HCT116 (cell line): ENCODE measurements at regions not wholly inside any gene's neighbourhood (a gene's known extent, or its start where the extent isn't known, plus 50 kb on each side); places are given as distances from the start of the nearest gene placed in this dataset.

ENCODE experiments used
- ATAC-seq: fragments of 200-7000 bp; cut with Tn5 transposase; 2 replicates; pipeline ENCODE4 v1.9.1; 2020; ENCODE audit warnings: mild to moderate bottlenecking, moderate library complexity
- BruUV-seq: library from RNA; stranded (reverse); fragments of 400-500 nt; replicated peaks from 2 replicates; lab custom pipeline; 2021; lab: Mats Ljungman, UMichigan
- CTCF ChIA-PET: fragments of 300-600 bp; sonication (Branson Sonifier 250); formaldehyde crosslinking; loops from one replicate; lab custom pipeline; 2021; ENCODE audit warnings: antibody characterized with exemption; lab: Charles Lee
- POLR2A ChIA-PET: fragments of 300-600, 350-600 bp; sonication (Branson Sonifier 250); formaldehyde crosslinking; loops from one replicate; lab custom pipeline; 2021; ENCODE audit warnings: antibody characterized with exemption; lab: Charles Lee
- RAD21 ChIA-PET, 2 experiments: fragments of 300-600 bp; sonication (Branson Sonifier 250); formaldehyde crosslinking; loops; one replicate each; lab custom pipeline; 2023; ENCODE audit warnings: low total read pairs in 2 of 2; ENCODE audit not compliant: uncharacterized antibody in 2 of 2, unreplicated experiment in 2 of 2, low non-redundant PET in 1 of 2; lab: Charles Lee
- DNase-seq: peaks from one replicate; pipeline ENCODE4 v3.0.0-alpha.2; 2010; ENCODE audit warnings: low read depth, low spot score
- H2AFZ ChIP-seq: fragments of 200-600 bp; shearing (Covaris generic), sonication (generic); 2 replicates; pipeline ENCODE4 v1.6.1; 2017; ENCODE audit warnings: low read depth, mixed run types, mixed read lengths, antibody characterized with exemption, low read length; ENCODE audit not compliant: poor library complexity, severe bottlenecking
- H3K27ac ChIP-seq: 2 replicates; pipeline ENCODE4 v1.5.1; 2012; ENCODE audit warnings: low read depth, low read length
- H3K27me3 ChIP-seq: fragments of 200-600 bp; sonication (generic); 2 replicates; pipeline ENCODE4 v1.6.1; 2016; ENCODE audit warnings: mixed run types, low read length, mixed read lengths; ENCODE audit not compliant: insufficient read depth
- H3K36me3 ChIP-seq, 2 experiments: fragments of 200-500 bp in 1 of 2; fragments of 200-600 bp in 1 of 2; sonication (Bioruptor generic) in 1 of 2; sonication (generic) in 1 of 2; 2 replicates each; pipeline versions ENCODE4 v1.5.1 to v1.6.1; 2014 to 2016; ENCODE audit warnings: low read length in 2 of 2, inconsistent platforms in 1 of 2, mixed read lengths in 1 of 2, mixed run types in 1 of 2; ENCODE audit not compliant: insufficient read depth in 2 of 2, control insufficient read depth in 1 of 2
- H3K4me1 ChIP-seq, 2 experiments: fragments of 200-600 bp in 1 of 2; sonication (generic) in 1 of 2; 2 replicates each; pipeline versions ENCODE4 v1.5.1 to v1.6.1; 2012 to 2017; ENCODE audit warnings: low read length in 2 of 2, inconsistent platforms in 1 of 2, mild to moderate bottlenecking in 1 of 2, mixed read lengths in 1 of 2, mixed run types in 1 of 2, moderate library complexity in 1 of 2; ENCODE audit not compliant: insufficient read depth in 2 of 2, control insufficient read depth in 1 of 2
- H3K4me2 ChIP-seq: fragments of 200-600 bp; sonication (generic); 2 replicates; pipeline ENCODE4 v1.6.1; 2017; ENCODE audit warnings: mixed run types, low read length, mixed read lengths
- H3K4me3 ChIP-seq, 2 experiments: fragments of 200-600 bp in 1 of 2; sonication (generic) in 1 of 2; replicated peaks in 1 of 2; 2 replicates each; pipeline ENCODE4 v1.5.1; 2011 to 2016; ENCODE audit warnings: low read length in 2 of 2, control low read depth in 1 of 2, low read depth in 1 of 2, mild to moderate bottlenecking in 1 of 2, mixed read lengths in 1 of 2, mixed run types in 1 of 2
- H3K79me2 ChIP-seq: fragments of 200-600 bp; sonication (generic); 2 replicates; pipeline ENCODE4 v1.6.1; 2017; ENCODE audit warnings: mild to moderate bottlenecking, mixed run types, low read length, moderate library complexity, mixed read lengths; ENCODE audit not compliant: insufficient read depth
- H3K9ac ChIP-seq: fragments of 200-600 bp; sonication (generic); 2 replicates; pipeline ENCODE4 v1.6.1; 2016; ENCODE audit warnings: low read length, mixed read lengths
- H3K9me2 ChIP-seq: fragments of 200-600 bp; sonication (generic), shearing (Covaris generic); 2 replicates; pipeline ENCODE4 v1.6.1; 2017; ENCODE audit warnings: mixed run types, mild to moderate bottlenecking, moderate library complexity; ENCODE audit not compliant: insufficient read depth
- H3K9me3 ChIP-seq, 2 experiments: fragments of 200-500 bp in 1 of 2; fragments of 200-600 bp in 1 of 2; sonication (Bioruptor generic) in 1 of 2; sonication (generic) in 1 of 2; 2 replicates each; pipeline ENCODE4 v1.6.1; 2014 to 2017; ENCODE audit warnings: low read length in 2 of 2, mixed read lengths in 2 of 2, inconsistent platforms in 1 of 2, low read depth in 1 of 2, mild to moderate bottlenecking in 1 of 2, mixed run types in 1 of 2, moderate library complexity in 1 of 2; ENCODE audit not compliant: control insufficient read depth in 1 of 2, insufficient read depth in 1 of 2
- H4K20me1 ChIP-seq: fragments of 200-600 bp; sonication (generic), shearing (Covaris generic); 2 replicates; pipeline ENCODE4 v1.6.1; 2017; ENCODE audit warnings: mixed run types, mild to moderate bottlenecking, moderate library complexity; ENCODE audit not compliant: insufficient read depth
- ATF3 ChIP-seq: IDR thresholded peaks from 2 replicates; pipeline ENCODE4 v1.6.1; 2012
- CEBPB ChIP-seq: IDR thresholded peaks from 2 replicates; pipeline ENCODE4 v1.6.1; 2012; ENCODE audit warnings: low read depth
- EGR1 ChIP-seq: IDR thresholded peaks from 2 replicates; pipeline ENCODE4 v1.6.1; 2012; ENCODE audit warnings: low read depth
- EZH2 ChIP-seq: fragments of 200-600 bp; sonication (generic); IDR thresholded peaks from 2 replicates; pipeline ENCODE4 v1.6.1; 2017; ENCODE audit warnings: antibody characterized with exemption, mixed run types
- EZH2phosphoT487 ChIP-seq: fragments of 200-600 bp; IDR thresholded peaks from 2 replicates; pipeline ENCODE4 v1.6.1; 2018; ENCODE audit warnings: antibody characterized with exemption, borderline replicate concordance
- JUND ChIP-seq: IDR thresholded peaks from 2 replicates; pipeline ENCODE4 v1.6.1; 2012
- MAX ChIP-seq: IDR thresholded peaks from 2 replicates; pipeline ENCODE4 v1.6.1; 2012
- POLR2A ChIP-seq: IDR thresholded peaks from 2 replicates; pipeline ENCODE4 v1.7.0; 2011; ENCODE audit warnings: borderline replicate concordance; ENCODE audit not compliant: insufficient read depth, insufficient read length; ENCODE audit errors: extremely low read depth
- POLR2AphosphoS5 ChIP-seq: IDR thresholded peaks from 2 replicates; pipeline ENCODE4 v1.6.1; 2011; ENCODE audit warnings: mild to moderate bottlenecking, low read depth, low read length, moderate library complexity
- RAD21 ChIP-seq: IDR thresholded peaks from 2 replicates; pipeline ENCODE4 v1.6.1; 2012; ENCODE audit warnings: low read depth, mild to moderate bottlenecking
- REST ChIP-seq: IDR thresholded peaks from 2 replicates; pipeline ENCODE4 v1.6.1; 2012; ENCODE audit warnings: low read depth
- SIN3A ChIP-seq: IDR thresholded peaks from 2 replicates; pipeline ENCODE4 v1.6.1; 2012; ENCODE audit warnings: low read depth
- SRF ChIP-seq: IDR thresholded peaks from 2 replicates; pipeline ENCODE4 v1.6.1; 2012; ENCODE audit warnings: low read depth
- TCF7L2 ChIP-seq: IDR thresholded peaks from 2 replicates; pipeline ENCODE4 v1.7.0; 2011; ENCODE audit warnings: borderline replicate concordance, inconsistent platforms; ENCODE audit not compliant: insufficient read depth, insufficient read length; ENCODE audit errors: extremely low read depth
- ZBTB33 ChIP-seq: IDR thresholded peaks from 2 replicates; pipeline ENCODE4 v1.6.1; 2011; ENCODE audit warnings: mild to moderate bottlenecking, low read length, moderate library complexity; ENCODE audit not compliant: insufficient replicate concordance; ENCODE audit errors: extremely low read depth
- ZFX ChIP-seq: fragments of 450-650 bp; IDR thresholded peaks from 2 replicates; pipeline ENCODE4 v1.6.1; 2017
- intact Hi-C: fragments of 100-400 bp; cut with micrococcal nuclease; formaldehyde crosslinking; loops from 2 replicates; pipeline ENCODE4 v1.10.0; 2022

GRCh38 chr3:99520513-99520912 lies 117.9 kb upstream of the COL8A1 start:
- no peak for TF ChIP-seq POLR2A
- no peak for TF ChIP-seq ZBTB33
- no peak for TF ChIP-seq RAD21
- no peak for TF ChIP-seq CEBPB
- no peak for TF ChIP-seq EGR1
- TF ChIP-seq EZH2phosphoT487 = no peak
- no peak for TF ChIP-seq MAX
- TF ChIP-seq ATF3 = no peak
- no peak for TF ChIP-seq ZFX
- no peak for TF ChIP-seq JUND
- no peak for TF ChIP-seq REST
- no peak for TF ChIP-seq SIN3A
- no peak for TF ChIP-seq TCF7L2
- TF ChIP-seq POLR2AphosphoS5 = no peak
- TF ChIP-seq EZH2 = no peak
- no peak for TF ChIP-seq SRF
- RAD21 ChIA-PET = no interaction called here
- ATAC-seq = no peak
- POLR2A ChIA-PET = no interaction called here
- Histone ChIP-seq H3K79me2 (no peaks in the 10 kb centered on the region), H4K20me1 (no peaks in the 10 kb centered on the region), H3K4me1 (no peaks in the 10 kb centered on the region), H3K9ac (no peak overlapping the region), H3K4me3 (no peak overlapping the region), H3K27me3 (peaks cover 60% of the 10 kb centered on the region), H3K27ac (no peak overlapping the region), H3K36me3 (no peaks in the 10 kb centered on the region), H2AFZ (no peak overlapping the region), H3K9me3 (no peaks in the 10 kb centered on the region), H3K9me2 (no peaks in the 10 kb centered on the region), H3K4me2 (no peak overlapping the region)
- intact Hi-C loops = no loop called here
- DNase-seq = no peak
- BruUV-seq = no TSS peak
- CTCF ChIA-PET = no interaction called here
